ENCODE measurements at regions not wholly inside any gene's neighbourhood (a gene's known extent, or its start where the extent isn't known, plus 50 kb on each side); places are given as distances from the start of the nearest gene placed in this dataset.

GRCh38 chr1:67615886-67616285 is 69.1 kb upstream of the GADD45A start:
- no peak for DNase-seq (ENCODE audit: low read depth)

- no peak for DNase-seq (ENCODE audit: low read depth)
Measured at GRCh38 chr1:67616394-67616985, 68.5 kb upstream of the GADD45A start.

- DNase-seq (ENCODE audit: low read depth): no peak
Measured at GRCh38 chr1:67618285-67619018, 66.5 kb upstream of the GADD45A start.

- DNase-seq (ENCODE audit: low read depth): no peak
Measured at GRCh38 chr1:67619080-67619479, 65.9 kb upstream of the GADD45A start.

GRCh38 chr1:67623906-67624305 is 61.1 kb upstream of the GADD45A start:
- DNase-seq (ENCODE audit: low read depth): no peak

- DNase-seq (ENCODE audit: low read depth): no peak
Measured at GRCh38 chr1:67624680-67625079, 60.3 kb upstream of the GADD45A start.

GRCh38 chr1:67626090-67626860 is 58.7 kb upstream of the GADD45A start:
- DNase-seq (ENCODE audit: low read depth): no peak

- DNase-seq (ENCODE audit: low read depth): no peak
Measured at GRCh38 chr1:67626861-67627235, 58.2 kb upstream of the GADD45A start.

- DNase-seq (ENCODE audit: low read depth): no peak
Measured at GRCh38 chr1:67627336-67627735, 57.7 kb upstream of the GADD45A start.

- DNase-seq (ENCODE audit: low read depth): no peak
Measured at GRCh38 chr1:67627906-67628305, 57.1 kb upstream of the GADD45A start.

- DNase-seq (ENCODE audit: low read depth): no peak
Measured at GRCh38 chr1:67629370-67630075, 55.5 kb upstream of the GADD45A start.

- no peak for DNase-seq (ENCODE audit: low read depth)
Measured at GRCh38 chr1:67630438-67631045, 54.5 kb upstream of the GADD45A start.

GRCh38 chr1:67632356-67632755 is 52.6 kb upstream of the GADD45A start:
- DNase-seq (ENCODE audit: low read depth): no peak

GRCh38 chr1:67632811-67633655 is 52.0 kb upstream of the GADD45A start:
- no peak for DNase-seq (ENCODE audit: low read depth)

- DNase-seq (ENCODE audit: low read depth): no peak
Measured at GRCh38 chr1:67634396-67634935, 50.5 kb upstream of the GADD45A start.

GRCh38 chr1:67635055-67635809 is 49.8 kb upstream of the GADD45A start:
- no peak for DNase-seq (ENCODE audit: low read depth)

All from T follicular helper cell (primary cell).